ENCODE measurements at regions not wholly inside any gene's neighbourhood (a gene's known extent, or its start where the extent isn't known, plus 50 kb on each side); places are given as distances from the start of the nearest gene placed in this dataset.

DNA sequence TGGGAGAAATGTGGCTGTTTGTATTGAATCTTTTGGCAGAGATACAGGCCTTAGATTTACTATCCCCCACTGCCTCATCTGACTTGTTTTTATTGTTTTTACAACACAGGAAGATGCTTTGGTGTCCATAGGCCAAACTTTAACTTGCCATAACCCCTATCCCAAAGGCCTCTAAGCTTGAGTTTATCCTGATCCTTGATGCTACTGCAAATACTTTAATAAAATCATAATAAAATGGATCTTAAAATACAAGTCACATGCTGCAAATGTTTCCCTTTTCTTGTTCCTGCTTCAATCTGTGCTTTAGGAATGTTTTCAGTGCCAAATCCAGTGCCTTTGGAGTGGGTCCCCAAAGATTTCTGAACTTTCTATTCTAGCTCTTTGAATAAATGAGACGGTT lies 770.6 kb downstream of the DACH1 start:
- DNase-seq (ENCODE audit: low spot score in 2 of 2), result no peak

GRCh38 chr13:71090990-71091389 lies 776.0 kb downstream of the DACH1 start:
- Mint-ChIP-seq H3K27ac (ENCODE audit: low read depth) (no peak overlapping the region), H3K9me3 (peaks cover 17% of the 10 kb centered on the region), H3K4me1 (no peaks in the 10 kb centered on the region), H3K27me3 (no peaks in the 10 kb centered on the region), H3K36me3 (ENCODE audit: insufficient read depth) (no peaks in the 10 kb centered on the region), H3K4me3 (no peak overlapping the region)
- no peak for DNase-seq (ENCODE audit: low spot score in 2 of 2)
- no peak for ATAC-seq (replicated peaks; ENCODE audit: extremely low read depth, poor library complexity, severe bottlenecking)

More for the DNA sequence above, 770.6 kb downstream of the DACH1 start:
- no peak for ATAC-seq (replicated peaks; ENCODE audit: extremely low read depth, poor library complexity, severe bottlenecking)
- no peaks in the 10 kb centered on the region for H3K27me3 Mint-ChIP-seq
- no peaks in the 10 kb centered on the region for H3K36me3 Mint-ChIP-seq (ENCODE audit: insufficient read depth)
- H3K27ac Mint-ChIP-seq (ENCODE audit: low read depth), result no peak overlapping the region
- H3K9me3 Mint-ChIP-seq, result peaks cover 11% of the 10 kb centered on the region
- no peaks in the 10 kb centered on the region for H3K4me1 Mint-ChIP-seq
- H3K4me3 Mint-ChIP-seq, result no peak overlapping the region

DNA sequence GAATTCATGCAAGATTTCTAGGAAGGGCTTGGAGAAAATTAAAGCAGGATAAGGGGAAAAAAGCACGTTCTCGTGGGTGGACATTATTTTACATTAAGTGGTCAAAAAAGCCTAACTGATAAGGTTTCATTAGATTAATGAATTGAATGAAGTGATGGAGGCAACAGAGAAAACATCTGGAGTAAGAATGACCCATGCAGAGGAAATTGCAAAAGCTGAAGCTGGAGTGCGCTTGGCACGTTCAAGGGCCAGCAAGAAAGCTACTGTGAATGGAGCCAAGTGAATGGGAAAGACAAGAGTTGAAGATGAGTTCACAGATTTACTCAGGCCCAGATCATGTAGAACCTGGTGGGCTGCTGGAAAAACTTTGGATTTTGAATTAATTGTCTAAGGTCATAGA lies 777.9 kb downstream of the DACH1 start:
- Mint-ChIP-seq H3K9me3 (peaks cover 6% of the 10 kb centered on the region), H3K36me3 (ENCODE audit: insufficient read depth) (no peaks in the 10 kb centered on the region), H3K27me3 (no peaks in the 10 kb centered on the region), H3K4me3 (no peak overlapping the region), H3K27ac (ENCODE audit: low read depth) (no peak overlapping the region), H3K4me1 (no peaks in the 10 kb centered on the region)
- ATAC-seq (replicated peaks; ENCODE audit: extremely low read depth, poor library complexity, severe bottlenecking), result no peak
- no peak for DNase-seq (ENCODE audit: low spot score in 2 of 2)

DNA sequence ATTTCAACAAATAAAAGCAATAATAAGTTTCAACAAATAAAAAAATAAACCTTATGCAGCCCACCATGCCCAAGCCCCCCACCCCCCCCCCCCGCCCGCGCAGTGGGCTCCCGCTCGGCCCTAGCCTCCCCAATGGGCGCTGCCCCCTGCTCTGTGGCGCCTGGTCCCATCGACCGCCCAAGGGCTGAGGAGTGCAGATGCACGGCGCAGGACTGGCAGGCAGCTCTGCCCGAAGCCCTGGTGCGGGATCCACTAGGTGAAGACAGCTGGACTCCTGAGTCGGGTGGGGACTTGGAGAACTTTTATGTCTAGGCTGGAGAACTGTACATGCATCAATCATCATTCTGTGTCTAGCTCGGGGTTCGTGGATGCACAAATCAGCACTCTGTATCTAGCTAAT lies 779.6 kb downstream of the DACH1 start:
- DNase-seq (ENCODE audit: low spot score in 2 of 2) (no peak), ATAC-seq (replicated peaks; ENCODE audit: extremely low read depth, poor library complexity, severe bottlenecking) (no peak)
- Mint-ChIP-seq H3K36me3 (ENCODE audit: insufficient read depth) (no peaks in the 10 kb centered on the region), H3K9me3 (peaks cover 6% of the 10 kb centered on the region), H3K4me3 (no peak overlapping the region), H3K27me3 (no peaks in the 10 kb centered on the region), H3K4me1 (no peaks in the 10 kb centered on the region), H3K27ac (ENCODE audit: low read depth) (no peak overlapping the region)

- no peaks in the 10 kb centered on the region for H3K36me3 Mint-ChIP-seq (ENCODE audit: insufficient read depth)
- no peak overlapping the region for H3K4me3 Mint-ChIP-seq
- H3K27ac Mint-ChIP-seq (ENCODE audit: low read depth), result no peak overlapping the region
- H3K27me3 Mint-ChIP-seq, result no peaks in the 10 kb centered on the region
- no peaks in the 10 kb centered on the region for H3K4me1 Mint-ChIP-seq
- peaks cover 6% of the 10 kb centered on the region for H3K9me3 Mint-ChIP-seq
- ATAC-seq (replicated peaks; ENCODE audit: extremely low read depth, poor library complexity, severe bottlenecking) (no peak), DNase-seq (ENCODE audit: low spot score in 2 of 2) (no peak)
Observed at GRCh38 chr13:71087006-71087405, 780.0 kb downstream of the DACH1 start.

- ATAC-seq (replicated peaks; ENCODE audit: extremely low read depth, poor library complexity, severe bottlenecking), result no peak
- Mint-ChIP-seq H3K9me3 (no peaks in the 10 kb centered on the region), H3K27me3 (no peaks in the 10 kb centered on the region), H3K36me3 (ENCODE audit: insufficient read depth) (no peaks in the 10 kb centered on the region), H3K4me3 (no peak overlapping the region), H3K27ac (ENCODE audit: low read depth) (no peak overlapping the region), H3K4me1 (no peaks in the 10 kb centered on the region)
- no peak for DNase-seq (ENCODE audit: low spot score in 2 of 2)
Observed at GRCh38 chr13:71082631-71083030, 784.4 kb downstream of the DACH1 start.

DNA sequence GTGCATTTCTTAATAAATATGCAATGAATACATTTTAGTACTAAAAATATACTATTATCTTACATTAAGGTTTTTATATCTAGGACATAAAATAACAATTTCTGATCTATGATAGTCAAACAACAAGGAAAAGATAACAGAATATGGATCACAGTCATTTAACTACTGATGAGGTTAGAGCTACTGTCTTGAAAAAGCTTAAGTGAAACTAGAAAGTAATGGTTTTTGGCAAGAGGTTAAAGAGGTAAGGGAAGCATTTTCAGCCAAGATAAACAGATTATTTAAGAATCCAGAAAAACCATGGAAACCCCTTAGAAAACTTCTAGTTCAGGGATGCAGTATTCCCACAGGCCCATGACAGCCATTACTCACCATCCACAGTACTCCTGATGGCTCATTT lies 787.4 kb downstream of the DACH1 start:
- Mint-ChIP-seq H3K9me3 (peaks cover 10% of the 10 kb centered on the region), H3K36me3 (ENCODE audit: insufficient read depth) (no peaks in the 10 kb centered on the region), H3K27ac (ENCODE audit: low read depth) (no peak overlapping the region), H3K4me1 (no peaks in the 10 kb centered on the region), H3K27me3 (no peaks in the 10 kb centered on the region), H3K4me3 (no peak overlapping the region)
- no peak for DNase-seq (ENCODE audit: low spot score in 2 of 2)
- no peak for ATAC-seq (replicated peaks; ENCODE audit: extremely low read depth, poor library complexity, severe bottlenecking)

GRCh38 chr13:71068041-71068440 lies 799.0 kb downstream of the DACH1 start:
- no peaks in the 10 kb centered on the region for H3K4me1 Mint-ChIP-seq
- H3K27ac Mint-ChIP-seq (ENCODE audit: low read depth), result no peak overlapping the region
- no peak overlapping the region for H3K4me3 Mint-ChIP-seq
- DNase-seq (ENCODE audit: low spot score in 2 of 2), result no peak
- ATAC-seq (replicated peaks; ENCODE audit: extremely low read depth, poor library complexity, severe bottlenecking), result no peak
- H3K9me3 Mint-ChIP-seq, result peaks cover 12% of the 10 kb centered on the region
- H3K36me3 Mint-ChIP-seq (ENCODE audit: insufficient read depth), result no peaks in the 10 kb centered on the region
- H3K27me3 Mint-ChIP-seq, result no peaks in the 10 kb centered on the region

GRCh38 chr13:71067165-71067815 lies 799.7 kb downstream of the DACH1 start:
- H3K9me3 Mint-ChIP-seq, result peaks cover 17% of the 10 kb centered on the region
- no peak overlapping the region for H3K27ac Mint-ChIP-seq (ENCODE audit: low read depth)
- H3K27me3 Mint-ChIP-seq, result no peaks in the 10 kb centered on the region
- H3K4me3 Mint-ChIP-seq, result no peak overlapping the region
- DNase-seq (ENCODE audit: low spot score in 2 of 2) (no peak), ATAC-seq (replicated peaks; ENCODE audit: extremely low read depth, poor library complexity, severe bottlenecking) (no peak)
- no peaks in the 10 kb centered on the region for H3K36me3 Mint-ChIP-seq (ENCODE audit: insufficient read depth)
- H3K4me1 Mint-ChIP-seq, result no peaks in the 10 kb centered on the region

GRCh38 chr13:71056581-71056980 lies 810.4 kb downstream of the DACH1 start:
- no peak for ATAC-seq (replicated peaks; ENCODE audit: extremely low read depth, poor library complexity, severe bottlenecking)
- Mint-ChIP-seq H3K9me3 (no peaks in the 10 kb centered on the region), H3K27me3 (no peaks in the 10 kb centered on the region), H3K4me3 (no peak overlapping the region), H3K36me3 (ENCODE audit: insufficient read depth) (no peaks in the 10 kb centered on the region), H3K4me1 (no peaks in the 10 kb centered on the region), H3K27ac (ENCODE audit: low read depth) (no peak overlapping the region)
- no peak for DNase-seq (ENCODE audit: low spot score in 2 of 2)

DNA sequence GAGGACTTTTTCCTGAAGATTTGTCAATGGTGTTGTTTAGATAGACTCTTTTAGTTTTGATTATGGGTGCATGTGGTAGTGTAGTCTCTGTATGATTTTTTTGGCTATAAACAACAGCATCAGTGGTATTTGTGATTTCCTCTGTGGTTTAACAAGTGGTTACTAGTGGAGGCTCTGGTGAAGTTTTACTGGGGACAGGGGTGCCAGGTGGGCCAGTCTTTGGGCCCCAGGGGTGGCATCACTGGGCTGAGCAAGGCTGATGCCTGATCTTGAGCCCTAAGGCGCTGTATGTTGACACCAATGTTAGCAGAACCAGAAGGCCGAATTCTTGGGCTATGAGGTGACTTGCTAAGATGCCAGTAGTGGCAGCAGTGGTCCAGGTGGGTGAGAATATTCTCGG lies 811.4 kb downstream of the DACH1 start:
- ATAC-seq (replicated peaks; ENCODE audit: extremely low read depth, poor library complexity, severe bottlenecking), result no peak
- H3K36me3 Mint-ChIP-seq (ENCODE audit: insufficient read depth), result no peaks in the 10 kb centered on the region
- no peak overlapping the region for H3K27ac Mint-ChIP-seq (ENCODE audit: low read depth)
- H3K4me3 Mint-ChIP-seq, result no peak overlapping the region
- no peaks in the 10 kb centered on the region for H3K27me3 Mint-ChIP-seq
- no peak for DNase-seq (ENCODE audit: low spot score in 2 of 2)
- H3K4me1 Mint-ChIP-seq, result no peaks in the 10 kb centered on the region
- H3K9me3 Mint-ChIP-seq, result no peaks in the 10 kb centered on the region

DNA sequence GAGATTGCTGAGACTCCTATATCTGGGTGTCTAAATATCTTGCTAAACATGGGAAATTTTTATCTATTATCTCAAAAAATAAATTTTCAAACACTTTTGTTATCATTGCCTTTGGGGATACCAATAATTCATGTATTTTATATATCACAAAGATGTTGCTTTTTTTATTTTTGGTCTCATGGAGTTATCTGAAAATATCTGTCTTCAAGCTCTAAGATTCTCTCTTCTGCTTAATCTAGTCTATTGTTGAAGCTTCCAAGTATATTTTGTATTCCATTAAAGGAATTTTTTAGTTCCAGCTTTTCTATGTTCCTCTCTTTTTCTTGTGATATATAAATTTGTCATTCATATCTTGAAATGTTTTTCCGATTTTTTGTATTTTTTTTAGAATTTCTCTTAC lies 812.0 kb downstream of the DACH1 start:
- H3K4me3 Mint-ChIP-seq, result no peak overlapping the region

DNA sequence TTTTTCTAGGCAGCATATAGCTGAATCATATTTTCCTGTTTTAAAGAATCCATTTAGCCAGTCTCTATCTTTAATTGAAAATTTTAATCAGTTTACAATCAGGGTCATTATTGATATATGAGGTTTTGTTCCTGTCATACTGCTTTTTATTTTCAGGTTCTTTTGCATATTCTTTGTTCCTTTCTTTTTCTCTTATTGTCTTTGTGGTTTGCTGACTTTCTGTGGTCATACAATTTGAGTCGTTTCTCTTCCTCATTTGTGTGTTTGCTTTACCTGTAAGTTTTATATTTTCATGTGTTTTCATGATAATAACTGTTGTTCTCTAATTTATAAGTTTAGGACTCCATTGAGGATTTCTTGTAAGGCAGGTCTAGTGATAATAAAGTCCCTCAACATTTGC lies 812.6 kb downstream of the DACH1 start:
- no peaks in the 10 kb centered on the region for H3K4me1 Mint-ChIP-seq
- H3K36me3 Mint-ChIP-seq (ENCODE audit: insufficient read depth), result no peaks in the 10 kb centered on the region
- no peaks in the 10 kb centered on the region for H3K27me3 Mint-ChIP-seq
- H3K27ac Mint-ChIP-seq (ENCODE audit: low read depth), result no peak overlapping the region
- H3K9me3 Mint-ChIP-seq, result peaks cover 6% of the 10 kb centered on the region
- no peak for ATAC-seq (replicated peaks; ENCODE audit: extremely low read depth, poor library complexity, severe bottlenecking)
- no peak overlapping the region for H3K4me3 Mint-ChIP-seq
- no peak for DNase-seq (ENCODE audit: low spot score in 2 of 2)

More for the DNA sequence above, 812.0 kb downstream of the DACH1 start:
- no peaks in the 10 kb centered on the region for H3K4me1 Mint-ChIP-seq
- H3K27ac Mint-ChIP-seq (ENCODE audit: low read depth), result no peak overlapping the region
- H3K27me3 Mint-ChIP-seq, result no peaks in the 10 kb centered on the region
- no peaks in the 10 kb centered on the region for H3K36me3 Mint-ChIP-seq (ENCODE audit: insufficient read depth)
- ATAC-seq (replicated peaks; ENCODE audit: extremely low read depth, poor library complexity, severe bottlenecking), result no peak
- peaks cover under 1% of the 10 kb centered on the region for H3K9me3 Mint-ChIP-seq
- DNase-seq (ENCODE audit: low spot score in 2 of 2), result no peak

GRCh38 chr13:71051573-71051972 lies 815.4 kb downstream of the DACH1 start:
- H3K4me1 Mint-ChIP-seq, result no peaks in the 10 kb centered on the region
- no peaks in the 10 kb centered on the region for H3K27me3 Mint-ChIP-seq
- no peak for DNase-seq (ENCODE audit: low spot score in 2 of 2)
- H3K27ac Mint-ChIP-seq (ENCODE audit: low read depth), result no peak overlapping the region
- H3K4me3 Mint-ChIP-seq, result no peak overlapping the region
- ATAC-seq (replicated peaks; ENCODE audit: extremely low read depth, poor library complexity, severe bottlenecking), result no peak
- H3K36me3 Mint-ChIP-seq (ENCODE audit: insufficient read depth), result peaks cover 2% of the 10 kb centered on the region
- peaks cover 14% of the 10 kb centered on the region for H3K9me3 Mint-ChIP-seq

Measured in central memory CD8-positive, alpha-beta T cell (primary cell).